ENCODE measurements at regions not wholly inside any gene's neighbourhood (a gene's known extent, or its start where the extent isn't known, plus 50 kb on each side); places are given as distances from the start of the nearest gene placed in this dataset.
A peak's percentile ranks its signal among the peaks of the same experiment; 100 is the strongest.

DNA sequence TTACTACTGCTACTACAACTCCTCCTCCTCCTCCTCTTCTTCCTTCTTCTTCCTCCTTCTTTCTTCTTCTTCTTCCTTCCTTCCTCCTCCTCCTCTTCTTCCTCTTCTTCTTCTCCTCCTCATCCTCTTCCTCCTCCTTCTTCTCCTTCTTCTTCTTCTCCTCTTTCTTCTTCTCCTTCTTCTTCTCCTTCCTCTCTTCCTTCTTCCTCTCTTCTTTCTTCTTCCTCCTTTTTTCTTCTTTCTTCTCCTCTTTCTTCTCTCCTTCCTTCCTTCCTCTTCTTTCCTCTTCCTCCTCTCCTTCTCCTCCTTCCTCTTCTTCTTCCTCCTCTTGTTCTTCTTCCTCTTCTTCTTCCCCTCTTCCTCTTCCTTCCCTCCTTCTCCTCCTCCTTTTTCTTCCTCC lies 94.7 kb upstream of the MYO16 start:
- Histone ChIP-seq H3K4me1 (ENCODE audit: insufficient read depth, low read length) (no peaks in the 10 kb centered on the region), H3K9me3 (ENCODE audit: low read length) (peaks cover 65% of the 10 kb centered on the region), H3K79me2 (ENCODE audit: insufficient read depth, low read length) (no peaks in the 10 kb centered on the region), H4K20me1 (ENCODE audit: insufficient read depth, low read length) (no peaks in the 10 kb centered on the region), H3K27ac (ENCODE audit: extremely low read length, insufficient read depth, low read length) (no peak overlapping the region), H3K27me3 (ENCODE audit: control insufficient read depth in 1 of 2, insufficient read depth in 2 of 2, low read length in 2 of 2) (no peaks in the 10 kb centered on the region), H3K36me3 (replicated peaks in 1 of 2; ENCODE audit: control insufficient read depth in 1 of 2, insufficient read depth in 2 of 2, low read length in 2 of 2) (no peaks in the 10 kb centered on the region), H3K9ac (ENCODE audit: insufficient read depth, low read depth, low read length) (no peak overlapping the region), H3K4me2 (ENCODE audit: low read depth, low read length) (no peak overlapping the region), H3K4me3 (replicated peaks in 1 of 3; ENCODE audit: insufficient read depth in 1 of 3, low read depth in 2 of 3, low read length in 3 of 3) (no peak overlapping the region), H2AFZ (ENCODE audit: low read length) (no peak overlapping the region)
- no TSS peak for BruUV-seq (replicated peaks)
- intact Hi-C loops (cut with micrococcal nuclease; ENCODE audit: unreplicated experiment) (no loop called here), in situ Hi-C loops (cut with HindIII; ENCODE audit: extremely low pct_ligation_motif_present, low pct_unique_long_range_greater_than_20kb) (no loop called here)
- TF ChIP-seq, protein P1, sequence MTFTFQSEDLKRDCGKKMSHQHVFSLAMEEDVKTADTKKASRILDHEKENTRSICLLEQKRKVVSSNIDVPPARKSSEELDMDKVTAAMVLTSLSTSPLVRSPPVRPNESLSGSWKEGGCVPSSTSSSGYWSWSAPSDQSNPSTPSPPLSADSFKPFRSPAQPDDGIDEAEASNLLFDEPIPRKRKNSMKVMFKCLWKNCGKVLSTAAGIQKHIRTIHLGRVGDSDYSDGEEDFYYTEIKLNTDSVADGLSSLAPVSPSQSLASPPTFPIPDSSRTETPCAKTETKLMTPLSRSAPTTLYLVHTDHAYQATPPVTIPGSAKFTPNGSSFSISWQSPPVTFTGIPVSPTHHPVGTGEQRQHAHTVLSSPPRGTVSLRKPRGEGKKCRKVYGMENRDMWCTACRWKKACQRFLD (CRISPR knock-in tag; IDR thresholded peaks at IDR 0.05; ENCODE audit: borderline replicate concordance): no peak
- TF ChIP-seq THYN1 (CRISPR knock-in tag; IDR thresholded peaks at IDR 0.05; ENCODE audit: borderline replicate concordance, low read depth) (no peak), SOX6 (IDR thresholded peaks at IDR 0.05) (0 out of 2 replicates have a peak, but pooled peaks have one; percentile 35), SOX6 (CRISPR knock-in tag; IDR thresholded peaks at IDR 0.05) (no peak), ZNF451 (CRISPR knock-in tag; IDR thresholded peaks at IDR 0.05) (no peak)
- TF ChIP-seq, protein P2, sequence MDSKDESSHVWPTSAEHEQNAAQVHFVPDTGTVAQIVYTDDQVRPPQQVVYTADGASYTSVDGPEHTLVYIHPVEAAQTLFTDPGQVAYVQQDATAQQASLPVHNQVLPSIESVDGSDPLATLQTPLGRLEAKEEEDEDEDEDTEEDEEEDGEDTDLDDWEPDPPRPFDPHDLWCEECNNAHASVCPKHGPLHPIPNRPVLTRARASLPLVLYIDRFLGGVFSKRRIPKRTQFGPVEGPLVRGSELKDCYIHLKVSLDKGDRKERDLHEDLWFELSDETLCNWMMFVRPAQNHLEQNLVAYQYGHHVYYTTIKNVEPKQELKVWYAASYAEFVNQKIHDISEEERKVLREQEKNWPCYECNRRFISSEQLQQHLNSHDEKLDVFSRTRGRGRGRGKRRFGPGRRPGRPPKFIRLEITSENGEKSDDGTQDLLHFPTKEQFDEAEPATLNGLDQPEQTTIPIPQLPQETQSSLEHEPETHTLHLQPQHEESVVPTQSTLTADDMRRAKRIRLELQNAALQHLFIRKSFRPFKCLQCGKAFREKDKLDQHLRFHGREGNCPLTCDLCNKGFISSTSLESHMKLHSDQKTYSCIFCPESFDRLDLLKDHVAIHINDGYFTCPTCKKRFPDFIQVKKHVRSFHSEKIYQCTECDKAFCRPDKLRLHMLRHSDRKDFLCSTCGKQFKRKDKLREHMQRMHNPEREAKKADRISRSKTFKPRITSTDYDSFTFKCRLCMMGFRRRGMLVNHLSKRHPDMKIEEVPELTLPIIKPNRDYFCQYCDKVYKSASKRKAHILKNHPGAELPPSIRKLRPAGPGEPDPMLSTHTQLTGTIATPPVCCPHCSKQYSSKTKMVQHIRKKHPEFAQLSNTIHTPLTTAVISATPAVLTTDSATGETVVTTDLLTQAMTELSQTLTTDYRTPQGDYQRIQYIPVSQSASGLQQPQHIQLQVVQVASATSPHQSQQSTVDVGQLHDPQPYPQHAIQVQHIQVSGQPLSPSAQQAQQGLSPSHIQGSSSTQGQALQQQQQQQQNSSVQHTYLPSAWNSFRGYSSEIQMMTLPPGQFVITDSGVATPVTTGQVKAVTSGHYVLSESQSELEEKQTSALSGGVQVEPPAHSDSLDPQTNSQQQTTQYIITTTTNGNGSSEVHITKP (CRISPR knock-in tag; IDR thresholded peaks at IDR 0.05; ENCODE audit: low read depth): no peak
- ATAC-seq (no peak), FAIRE-seq (no peak), DNase-seq (ENCODE audit: low spot score) (no peak)
- ChIA-PET POLR2A (no interaction called here), CTCF (ENCODE audit: low intra/inter-chr PET ratio, low total read pairs) (no interaction called here)
